ENCODE measurements at regions not wholly inside any gene's neighbourhood (a gene's known extent, or its start where the extent isn't known, plus 50 kb on each side); places are given as distances from the start of the nearest gene placed in this dataset.

DNA sequence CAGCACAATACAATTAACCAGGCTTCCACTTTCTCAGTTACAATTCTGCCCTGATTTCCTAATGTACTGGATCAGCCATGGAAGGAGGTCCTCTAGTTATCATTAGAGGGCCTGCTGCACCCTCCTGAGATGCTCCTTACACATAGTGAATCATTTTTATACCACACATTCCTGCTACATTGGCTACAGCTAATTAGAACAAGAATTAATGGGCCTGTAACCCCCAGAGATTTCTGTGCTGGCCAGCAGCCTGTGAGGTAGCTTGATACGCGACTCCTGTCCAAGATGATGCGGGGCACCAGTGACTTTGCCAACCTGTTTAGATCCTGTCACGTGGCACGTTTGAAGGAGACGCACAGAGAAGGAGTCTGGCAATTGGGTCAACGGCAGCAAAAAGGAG, 422.8 kb downstream of the EPM2A start:
- no peak for DNase-seq
- Mint-ChIP-seq H3K4me3 (no peak overlapping the region), H3K36me3 (ENCODE audit: insufficient read depth in 1 of 3, low read depth in 3 of 3) (peaks cover 0 to 2% (median 1%) of the 10 kb centered on the region in 3 experiments; a peak in 3 of 7 replicates), H3K9me3 (peaks cover 0 to 1% of the 10 kb centered on the region in 2 experiments; a peak in 2 of 5 replicates), H3K27me3 (ENCODE audit: low read depth) (no peaks in the 10 kb centered on the region), H3K4me1 (peaks cover 14% of the 10 kb centered on the region in 2 experiments), H3K27ac (no peak overlapping the region)
- Histone ChIP-seq H4K5ac (ENCODE audit: insufficient read length, low read depth, low read length) (no peak overlapping the region), H2AK5ac (ENCODE audit: insufficient read length, low read length) (no peak overlapping the region), H3K4me2 (ENCODE audit: insufficient read depth, insufficient read length, low read length) (no peak overlapping the region), H3K14ac (ENCODE audit: insufficient read depth, low read length) (no peak overlapping the region; the same call in 1 of the 2 replicates), H4K8ac (replicated peaks; ENCODE audit: insufficient read length, low read depth, low read length) (no peak overlapping the region), H3K56ac (ENCODE audit: insufficient read length, low read depth, low read length) (no peak overlapping the region), H3K79me2 (ENCODE audit: insufficient read depth, low read length) (no peaks in the 10 kb centered on the region), H3K27ac (ENCODE audit: insufficient read length, low read depth, low read length) (no peak overlapping the region), H3K4ac (ENCODE audit: low read depth, low read length) (no peak overlapping the region), H3K79me1 (ENCODE audit: insufficient read depth, low read depth, low read length, poor library complexity, severe bottlenecking) (no peaks in the 10 kb centered on the region), H2BK5ac (ENCODE audit: insufficient read length, low read length) (no peak overlapping the region), H4K91ac (ENCODE audit: insufficient read length, low read depth, low read length) (no peak overlapping the region), H3K23ac (ENCODE audit: insufficient read length, low read depth, low read length) (no peak overlapping the region), H3T11ph (ENCODE audit: low read length) (no peak overlapping the region), H3K27me3 (ENCODE audit: insufficient read depth, low read length) (no peaks in the 10 kb centered on the region), H2BK12ac (ENCODE audit: insufficient read length, low read depth, low read length) (no peak overlapping the region), H3K23me2 (ENCODE audit: insufficient read length, low read depth, low read length, poor library complexity, severe bottlenecking) (no peaks in the 10 kb centered on the region), H2BK20ac (ENCODE audit: low read depth, low read length, poor library complexity, severe bottlenecking) (no peak overlapping the region), H4K20me1 (ENCODE audit: control insufficient read depth, insufficient read depth, insufficient read length) (no peaks in the 10 kb centered on the region), H3K9me3 (ENCODE audit: control insufficient read depth, low read depth, low read length) (no peaks in the 10 kb centered on the region), H3K18ac (ENCODE audit: insufficient read length, low read depth, low read length) (no peak overlapping the region), H3K4me1 (ENCODE audit: insufficient read depth, low read length) (no peaks in the 10 kb centered on the region), H3K9ac (ENCODE audit: extremely low read depth, insufficient read length, low read length) (no peak overlapping the region), H2BK120ac (ENCODE audit: low read depth, low read length, poor library complexity, severe bottlenecking) (no peak overlapping the region), H2AFZ (ENCODE audit: low read length) (no peak overlapping the region), H2BK15ac (ENCODE audit: low read depth, low read length) (no peak overlapping the region)
- WGBS (ENCODE audit: extremely low coverage, insufficient read length, low lambda C conversion rate): no CpG with 5 or more reads among the region's 7 CpGs
- TF ChIP-seq, protein P1, sequence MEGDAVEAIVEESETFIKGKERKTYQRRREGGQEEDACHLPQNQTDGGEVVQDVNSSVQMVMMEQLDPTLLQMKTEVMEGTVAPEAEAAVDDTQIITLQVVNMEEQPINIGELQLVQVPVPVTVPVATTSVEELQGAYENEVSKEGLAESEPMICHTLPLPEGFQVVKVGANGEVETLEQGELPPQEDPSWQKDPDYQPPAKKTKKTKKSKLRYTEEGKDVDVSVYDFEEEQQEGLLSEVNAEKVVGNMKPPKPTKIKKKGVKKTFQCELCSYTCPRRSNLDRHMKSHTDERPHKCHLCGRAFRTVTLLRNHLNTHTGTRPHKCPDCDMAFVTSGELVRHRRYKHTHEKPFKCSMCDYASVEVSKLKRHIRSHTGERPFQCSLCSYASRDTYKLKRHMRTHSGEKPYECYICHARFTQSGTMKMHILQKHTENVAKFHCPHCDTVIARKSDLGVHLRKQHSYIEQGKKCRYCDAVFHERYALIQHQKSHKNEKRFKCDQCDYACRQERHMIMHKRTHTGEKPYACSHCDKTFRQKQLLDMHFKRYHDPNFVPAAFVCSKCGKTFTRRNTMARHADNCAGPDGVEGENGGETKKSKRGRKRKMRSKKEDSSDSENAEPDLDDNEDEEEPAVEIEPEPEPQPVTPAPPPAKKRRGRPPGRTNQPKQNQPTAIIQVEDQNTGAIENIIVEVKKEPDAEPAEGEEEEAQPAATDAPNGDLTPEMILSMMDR (conservative IDR thresholded peaks at IDR 0.05): no peak

Data from H9 (cell line).